ENCODE measurements at regions not wholly inside any gene's neighbourhood (a gene's known extent, or its start where the extent isn't known, plus 50 kb on each side); places are given as distances from the start of the nearest gene placed in this dataset.
A peak's percentile ranks its signal among the peaks of the same experiment; 100 is the strongest.

- DNase-seq (ENCODE audit: low spot score), result peak; percentile 14
Measured at GRCh38 chr13:105353654-105354053, 1181.8 kb downstream of the EFNB2 start.

GRCh38 chr13:105349082-105349723, 1186.3 kb downstream of the EFNB2 start:
- DNase-seq (ENCODE audit: low spot score), result no peak

GRCh38 chr13:105346141-105346775, 1189.2 kb downstream of the EFNB2 start:
- DNase-seq (ENCODE audit: low spot score), result peak; percentile 89

GRCh38 chr13:105345730-105346129, 1189.7 kb downstream of the EFNB2 start:
- DNase-seq (ENCODE audit: low spot score), result no peak

- peak; percentile 9 for DNase-seq (ENCODE audit: low spot score)
Measured at GRCh38 chr13:105345131-105345530, 1190.3 kb downstream of the EFNB2 start.

GRCh38 chr13:105343134-105343806, 1192.2 kb downstream of the EFNB2 start:
- peak; percentile 82 for DNase-seq (ENCODE audit: low spot score)

GRCh38 chr13:105342281-105342820, 1193.1 kb downstream of the EFNB2 start:
- peak; percentile 35 for DNase-seq (ENCODE audit: low spot score)

- no peak for DNase-seq (ENCODE audit: low spot score)
Measured at GRCh38 chr13:105341758-105342157, 1193.7 kb downstream of the EFNB2 start.

- no peak for DNase-seq (ENCODE audit: low spot score)
Measured at GRCh38 chr13:105341256-105341655, 1194.2 kb downstream of the EFNB2 start.

GRCh38 chr13:105340061-105340606, 1195.3 kb downstream of the EFNB2 start:
- no peak for DNase-seq (ENCODE audit: low spot score)

- DNase-seq (ENCODE audit: low spot score), result no peak
Measured at GRCh38 chr13:105338773-105339172, 1196.7 kb downstream of the EFNB2 start.

GRCh38 chr13:105338006-105338405, 1197.5 kb downstream of the EFNB2 start:
- no peak for DNase-seq (ENCODE audit: low spot score)

- DNase-seq (ENCODE audit: low spot score), result peak; percentile 6
Measured at GRCh38 chr13:105336706-105337576, 1198.5 kb downstream of the EFNB2 start.

GRCh38 chr13:105334211-105334610, 1201.3 kb downstream of the EFNB2 start:
- peak; percentile 45 for DNase-seq (ENCODE audit: low spot score)

- peak; percentile 9 for DNase-seq (ENCODE audit: low spot score)
Measured at GRCh38 chr13:105333416-105333815, 1202.0 kb downstream of the EFNB2 start.

GRCh38 chr13:105329359-105329758, 1206.1 kb downstream of the EFNB2 start:
- no peak for DNase-seq (ENCODE audit: low spot score)

GRCh38 chr13:105328212-105328611, 1207.2 kb downstream of the EFNB2 start:
- no peak for DNase-seq (ENCODE audit: low spot score)

- no peak for DNase-seq (ENCODE audit: low spot score)
Measured at GRCh38 chr13:105327581-105328126, 1207.8 kb downstream of the EFNB2 start.

GRCh38 chr13:105319875-105320274, 1215.6 kb downstream of the EFNB2 start:
- DNase-seq (ENCODE audit: low spot score), result no peak

GRCh38 chr13:105316731-105317130, 1218.7 kb downstream of the EFNB2 start:
- no peak for DNase-seq (ENCODE audit: low spot score)

- no peak for DNase-seq (ENCODE audit: low spot score)
Measured at GRCh38 chr13:105312906-105313305, 1222.6 kb downstream of the EFNB2 start.

All from kidney tubule cell (primary cell).